ENCODE measurements at regions not wholly inside any gene's neighbourhood (a gene's known extent, or its start where the extent isn't known, plus 50 kb on each side); places are given as distances from the start of the nearest gene placed in this dataset.

DNA sequence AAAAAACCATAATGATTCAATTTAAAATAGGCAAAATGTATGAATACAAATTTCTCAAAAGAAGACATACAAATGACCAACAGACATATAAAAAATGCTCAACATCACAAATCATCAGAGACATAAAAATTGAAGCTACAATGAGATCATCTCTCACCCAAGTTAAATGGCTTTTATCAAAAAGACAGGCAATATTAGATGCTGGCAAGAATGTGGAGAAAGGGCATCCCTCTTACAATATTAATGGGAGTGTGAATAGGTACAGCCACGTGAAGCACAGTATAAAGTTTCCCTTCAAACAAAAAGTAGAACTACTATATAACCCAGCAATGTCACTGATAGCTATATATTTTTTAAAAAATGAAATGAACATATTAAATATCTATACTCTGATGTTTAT is 1481.7 kb downstream of the AMY1C start:
- TF ChIP-seq, protein P1, sequence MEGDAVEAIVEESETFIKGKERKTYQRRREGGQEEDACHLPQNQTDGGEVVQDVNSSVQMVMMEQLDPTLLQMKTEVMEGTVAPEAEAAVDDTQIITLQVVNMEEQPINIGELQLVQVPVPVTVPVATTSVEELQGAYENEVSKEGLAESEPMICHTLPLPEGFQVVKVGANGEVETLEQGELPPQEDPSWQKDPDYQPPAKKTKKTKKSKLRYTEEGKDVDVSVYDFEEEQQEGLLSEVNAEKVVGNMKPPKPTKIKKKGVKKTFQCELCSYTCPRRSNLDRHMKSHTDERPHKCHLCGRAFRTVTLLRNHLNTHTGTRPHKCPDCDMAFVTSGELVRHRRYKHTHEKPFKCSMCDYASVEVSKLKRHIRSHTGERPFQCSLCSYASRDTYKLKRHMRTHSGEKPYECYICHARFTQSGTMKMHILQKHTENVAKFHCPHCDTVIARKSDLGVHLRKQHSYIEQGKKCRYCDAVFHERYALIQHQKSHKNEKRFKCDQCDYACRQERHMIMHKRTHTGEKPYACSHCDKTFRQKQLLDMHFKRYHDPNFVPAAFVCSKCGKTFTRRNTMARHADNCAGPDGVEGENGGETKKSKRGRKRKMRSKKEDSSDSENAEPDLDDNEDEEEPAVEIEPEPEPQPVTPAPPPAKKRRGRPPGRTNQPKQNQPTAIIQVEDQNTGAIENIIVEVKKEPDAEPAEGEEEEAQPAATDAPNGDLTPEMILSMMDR (IDR thresholded peaks at IDR 0.05; ENCODE audit: low read depth) = no peak

DNA sequence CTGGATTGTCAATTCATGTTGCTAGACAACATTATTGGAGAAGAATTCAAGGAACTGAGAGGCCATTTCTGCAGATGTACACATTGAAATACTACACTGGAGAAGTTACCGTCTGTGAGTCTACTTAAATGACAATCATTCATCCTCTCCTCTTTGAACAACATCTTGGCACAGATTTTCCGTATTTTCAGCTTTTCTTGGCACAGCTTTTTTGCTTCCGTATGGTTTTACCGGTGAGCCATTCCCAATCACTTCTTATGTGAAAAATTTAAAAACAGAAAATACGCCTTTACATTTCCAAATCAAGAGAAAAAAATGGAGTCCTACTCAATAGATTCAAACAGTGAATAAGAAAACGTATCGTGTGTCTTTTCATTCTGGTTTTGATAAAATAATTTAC is 1493.7 kb downstream of the AMY1C start:
- TF ChIP-seq, protein P1 (IDR thresholded peaks at IDR 0.05; ENCODE audit: low read depth) = no peak

DNA sequence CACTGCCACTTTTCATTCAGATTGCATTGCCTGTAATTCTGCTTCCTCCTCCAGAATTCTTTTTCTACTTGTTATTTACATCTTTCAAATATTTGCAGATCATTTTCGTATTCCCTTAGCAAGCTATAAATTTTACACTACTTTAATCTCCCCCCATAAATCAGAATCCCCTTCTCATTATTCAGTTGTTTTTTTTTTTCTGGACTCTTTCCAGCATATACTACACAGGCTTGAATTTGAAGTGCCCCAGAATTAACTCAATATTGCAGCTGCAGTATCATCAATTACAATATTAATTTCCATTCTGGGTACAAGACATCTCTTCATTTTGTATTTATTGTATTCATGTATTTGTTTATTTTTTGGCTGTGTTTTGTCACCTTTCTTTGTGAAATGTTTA is 1494.3 kb downstream of the AMY1C start:
- TF ChIP-seq, protein P1 (IDR thresholded peaks at IDR 0.05; ENCODE audit: low read depth) = no peak

DNA sequence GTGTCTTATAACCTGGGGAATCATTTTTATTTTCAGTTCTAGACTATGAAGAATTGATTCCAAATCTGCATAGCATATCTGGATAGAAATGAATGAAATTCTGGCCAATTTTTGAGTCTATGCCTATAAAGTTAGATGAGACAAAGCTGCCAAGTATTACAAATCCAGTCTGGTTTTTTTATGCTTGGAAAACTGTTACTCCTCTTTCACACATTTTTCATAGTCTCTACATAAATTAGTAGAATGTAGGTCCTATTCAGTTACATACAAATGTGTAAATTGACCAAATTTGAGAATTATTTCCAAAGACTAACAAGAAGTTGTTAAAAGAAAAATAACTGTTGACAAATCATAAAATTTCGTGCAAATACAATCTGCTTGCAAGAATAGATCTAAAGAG is 1505.2 kb downstream of the AMY1C start:
- TF ChIP-seq, protein P1 (IDR thresholded peaks at IDR 0.05; ENCODE audit: low read depth) = no peak

DNA sequence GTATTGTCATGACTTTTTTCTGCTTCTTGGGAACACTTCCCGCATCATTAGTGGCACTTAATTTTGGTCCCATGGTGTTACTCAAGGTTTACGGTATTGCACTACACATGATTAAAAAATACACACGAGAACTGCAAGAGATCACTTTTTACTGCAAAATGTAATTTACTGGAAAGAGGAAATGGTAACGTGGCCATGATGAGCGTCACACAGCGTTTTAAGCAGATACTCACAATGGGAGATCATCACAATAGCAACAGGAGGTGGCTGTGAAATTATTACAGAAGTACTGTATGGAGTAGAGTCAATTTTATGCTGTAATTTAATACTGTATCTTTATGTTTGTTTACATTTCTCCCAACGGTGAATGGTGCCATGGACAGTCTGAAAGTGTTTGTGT is 1510.3 kb downstream of the AMY1C start:
- TF ChIP-seq, protein P1 (IDR thresholded peaks at IDR 0.05; ENCODE audit: low read depth) = no peak

DNA sequence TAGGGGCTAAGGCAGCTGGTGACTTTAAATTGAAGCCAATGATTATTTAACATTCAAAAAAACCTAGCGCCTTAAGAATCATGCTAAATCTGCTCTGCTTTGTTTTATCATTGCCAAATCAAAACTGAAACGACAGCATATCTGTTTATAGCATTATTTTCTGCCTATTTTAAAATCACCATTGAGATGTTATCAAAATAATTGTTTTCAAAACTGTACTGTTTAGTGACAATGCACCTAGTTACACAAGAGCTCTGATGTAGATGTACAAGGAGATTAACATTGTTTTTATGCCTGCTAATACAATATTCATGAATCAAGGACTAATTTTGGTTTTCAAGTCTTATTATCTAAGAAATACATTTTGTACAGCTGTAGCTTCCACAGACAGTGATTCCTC is 1521.3 kb downstream of the AMY1C start:
- TF ChIP-seq, protein P1 (IDR thresholded peaks at IDR 0.05; ENCODE audit: low read depth) = no peak

DNA sequence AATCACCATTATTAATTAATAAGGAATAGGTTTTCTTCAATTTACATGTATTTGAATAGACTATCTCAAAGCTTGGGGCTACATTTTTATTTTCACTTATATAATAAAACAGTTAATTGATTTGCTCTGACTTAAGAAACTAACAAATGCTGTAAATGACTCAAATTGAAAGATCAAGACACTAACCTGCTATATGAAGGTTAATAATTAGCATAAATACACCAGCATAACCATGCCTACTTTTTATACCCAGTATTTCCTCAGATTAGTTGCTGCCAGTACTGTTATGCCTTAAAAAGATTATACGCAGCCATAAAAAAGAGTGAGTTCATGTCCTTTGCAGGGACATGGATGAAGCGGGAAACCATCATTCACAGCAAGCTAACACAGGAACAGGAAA is 1545.1 kb downstream of the AMY1C start:
- TF ChIP-seq, protein P1 (IDR thresholded peaks at IDR 0.05; ENCODE audit: low read depth) = no peak
